Head of caudate nucleus (tissue), 42 donors: ENCODE measurements at regions not wholly inside any gene's neighbourhood (a gene's known extent, or its start where the extent isn't known, plus 50 kb on each side); places are given as distances from the start of the nearest gene placed in this dataset.
A peak's percentile ranks its signal among the peaks of the same experiment; 100 is the strongest.
"Not testable (repeated sequence)": the region's sequence is repeated elsewhere in the genome, so short reads cannot be mapped to it uniquely, and the experiment has no call there.

Experiments
- DNase-seq, 42 donors: peaks; one replicate each; pipeline versions ENCODE4 v3.0.0 to v3.0.0-alpha.2; 2020 to 2021; ENCODE audit warnings: mixed read lengths in 7 of 42
- intact Hi-C: fragments of 100-400 bp; cut with DNase I; formaldehyde crosslinking; loops from one replicate; pipeline ENCODE4 v1.15.0; 2022

- intact Hi-C loops: no loop called here
- no peak for DNase-seq
Measured at GRCh38 chr13:44887515-44887914, 101.8 kb downstream of the NUFIP1 start.

GRCh38 chr13:44884076-44884729, 105.1 kb downstream of the NUFIP1 start:
- no peak for DNase-seq
- intact Hi-C loops: no loop called here

GRCh38 chr13:44879452-44880058, 109.7 kb downstream of the NUFIP1 start:
- intact Hi-C loops: no loop called here
- DNase-seq: peak in 13 of 42 donors; percentile 7 to 47 (median 20)

GRCh38 chr13:44876782-44877324, 112.4 kb downstream of the NUFIP1 start:
- no peak for DNase-seq

GRCh38 chr13:44874886-44875630, 114.2 kb downstream of the NUFIP1 start:
- no peak for DNase-seq
- intact Hi-C loops: no loop called here

More at GRCh38 chr13:44876782-44877324, 112.4 kb downstream of the NUFIP1 start:
- intact Hi-C loops: no loop called here

- intact Hi-C loops: no loop called here
- DNase-seq: no peak
Measured at GRCh38 chr13:44874176-44874575, 115.1 kb downstream of the NUFIP1 start.

GRCh38 chr13:44873461-44873860, 115.8 kb downstream of the NUFIP1 start:
- DNase-seq: no peak
- intact Hi-C loops: no loop called here

- DNase-seq: peak in 1 of 42 donors; percentile 31
- intact Hi-C loops: no loop called here
Measured at GRCh38 chr13:44872751-44873150, 116.5 kb downstream of the NUFIP1 start.

- DNase-seq: peak in 1 of 42 donors; percentile 33
- intact Hi-C loops: no loop called here
Measured at GRCh38 chr13:44870456-44870929, 118.8 kb downstream of the NUFIP1 start.

- no peak for DNase-seq
- intact Hi-C loops: no loop called here
Measured at GRCh38 chr13:44869167-44869566, 120.1 kb downstream of the NUFIP1 start.

GRCh38 chr13:44868397-44868796, 120.9 kb downstream of the NUFIP1 start:
- DNase-seq: no peak
- intact Hi-C loops: no loop called here

GRCh38 chr13:44867825-44868224, 121.4 kb downstream of the NUFIP1 start:
- no peak for DNase-seq
- intact Hi-C loops: no loop called here

- DNase-seq: no peak
- intact Hi-C loops: no loop called here
Measured at GRCh38 chr13:44866411-44866911, 122.8 kb downstream of the NUFIP1 start.

- intact Hi-C loops: no loop called here
- peak in 1 of 42 donors; percentile 22 for DNase-seq
Measured at GRCh38 chr13:44865722-44866410, 123.4 kb downstream of the NUFIP1 start.

GRCh38 chr13:44863641-44864040, 125.6 kb downstream of the NUFIP1 start:
- intact Hi-C loops, DNase-seq: not testable (repeated sequence)

GRCh38 chr13:44860454-44860853, 128.8 kb downstream of the NUFIP1 start:
- intact Hi-C loops: no loop called here
- no peak for DNase-seq

GRCh38 chr13:44857736-44858135, 131.5 kb downstream of the NUFIP1 start:
- intact Hi-C loops: no loop called here
- DNase-seq: peak in 1 of 42 donors; percentile 3

GRCh38 chr13:44857061-44857460, 132.2 kb downstream of the NUFIP1 start:
- intact Hi-C loops: no loop called here
- peak in 2 of 42 donors; percentile 16 to 23 for DNase-seq

GRCh38 chr13:44855860-44856259, 133.4 kb downstream of the NUFIP1 start:
- intact Hi-C loops: no loop called here
- peak in 10 of 42 donors; percentile 8 to 48 (median 18) for DNase-seq
